Transverse colon (tissue), 4 donors: ENCODE measurements at regions not wholly inside any gene's neighbourhood (a gene's known extent, or its start where the extent isn't known, plus 50 kb on each side); places are given as distances from the start of the nearest gene placed in this dataset.

Source experiments
- EP300 ChIP-seq: sonication (generic); formaldehyde crosslinking; IDR thresholded peaks from one replicate; pipeline ENCODE4 v1.6.1; 2017; ENCODE audit warnings: antibody characterized with exemption, low read depth
- POLR2A ChIP-seq: fragments of 450-650 bp; IDR thresholded peaks from one replicate; pipeline ENCODE4 v1.6.1; 2016; ENCODE audit warnings: antibody characterized with exemption, mild to moderate bottlenecking, moderate library complexity
- POLR2AphosphoS5 ChIP-seq, 3 donors: sonication (generic); formaldehyde crosslinking; IDR thresholded peaks; one replicate each; pipeline ENCODE4 v1.6.1; 2016; ENCODE audit warnings: antibody characterized with exemption in 3 of 3
- TF ChIP-seq, protein P1 (sequence below), 5 experiments: fragments of 200-600 bp in 3 of 5; fragments of 450-650 bp in 2 of 5; sonication (generic) in 3 of 5; IDR thresholded peaks; 1 replicate in 2 of 5; 2 replicates in 3 of 5; pipeline ENCODE4 v1.5.1; 2016 to 2017; ENCODE audit warnings: antibody characterized with exemption in 5 of 5, inconsistent platforms in 3 of 5, mild to moderate bottlenecking in 2 of 5, moderate library complexity in 1 of 5

DNA sequence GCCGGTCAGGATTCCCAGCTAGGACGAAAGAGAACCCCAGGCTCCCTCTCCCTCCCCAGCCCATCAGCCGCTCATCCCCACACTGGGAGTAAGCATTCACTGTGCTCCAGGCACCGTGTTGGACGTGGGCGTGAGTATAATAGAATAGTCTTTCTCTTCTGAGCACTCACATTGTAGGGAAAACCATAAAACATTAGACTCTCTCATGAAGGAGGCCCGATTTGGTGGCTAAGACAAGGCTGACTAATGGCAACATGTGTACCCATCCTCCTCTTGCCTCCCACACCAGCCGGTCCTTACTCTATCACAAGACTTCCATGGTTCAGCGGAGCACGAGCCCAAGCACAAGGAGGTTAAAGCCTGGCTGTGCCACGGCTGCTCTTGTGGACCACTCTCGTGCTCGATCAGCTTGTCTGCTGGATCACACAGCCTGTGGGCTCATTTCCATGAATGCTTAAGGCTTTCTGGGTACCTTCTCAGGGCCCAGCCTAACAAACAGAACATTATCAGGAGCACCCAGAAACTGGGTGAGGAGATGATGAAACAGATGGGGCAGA, 540.9 kb upstream of the RAB6C start:
- TF ChIP-seq POLR2A (no peak), POLR2AphosphoS5 (IDR thresholded peaks at IDR 0.05) (no peak), EP300 (no peak)
- TF ChIP-seq, protein P1, sequence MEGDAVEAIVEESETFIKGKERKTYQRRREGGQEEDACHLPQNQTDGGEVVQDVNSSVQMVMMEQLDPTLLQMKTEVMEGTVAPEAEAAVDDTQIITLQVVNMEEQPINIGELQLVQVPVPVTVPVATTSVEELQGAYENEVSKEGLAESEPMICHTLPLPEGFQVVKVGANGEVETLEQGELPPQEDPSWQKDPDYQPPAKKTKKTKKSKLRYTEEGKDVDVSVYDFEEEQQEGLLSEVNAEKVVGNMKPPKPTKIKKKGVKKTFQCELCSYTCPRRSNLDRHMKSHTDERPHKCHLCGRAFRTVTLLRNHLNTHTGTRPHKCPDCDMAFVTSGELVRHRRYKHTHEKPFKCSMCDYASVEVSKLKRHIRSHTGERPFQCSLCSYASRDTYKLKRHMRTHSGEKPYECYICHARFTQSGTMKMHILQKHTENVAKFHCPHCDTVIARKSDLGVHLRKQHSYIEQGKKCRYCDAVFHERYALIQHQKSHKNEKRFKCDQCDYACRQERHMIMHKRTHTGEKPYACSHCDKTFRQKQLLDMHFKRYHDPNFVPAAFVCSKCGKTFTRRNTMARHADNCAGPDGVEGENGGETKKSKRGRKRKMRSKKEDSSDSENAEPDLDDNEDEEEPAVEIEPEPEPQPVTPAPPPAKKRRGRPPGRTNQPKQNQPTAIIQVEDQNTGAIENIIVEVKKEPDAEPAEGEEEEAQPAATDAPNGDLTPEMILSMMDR (IDR thresholded peaks at IDR 0.05): no peak
